ENCODE measurements at regions not wholly inside any gene's neighbourhood (a gene's known extent, or its start where the extent isn't known, plus 50 kb on each side); places are given as distances from the start of the nearest gene placed in this dataset.
"Not testable (repeated sequence)": the region's sequence is repeated elsewhere in the genome, so short reads cannot be mapped to it uniquely, and the experiment has no call there.

GRCh38 chr2:236632295-236633218 is 62.9 kb downstream of the ACKR3 start:
- DNase-seq: no peak

- DNase-seq: no peak
These were observed 63.6 kb downstream of the ACKR3 start for GRCh38 chr2:236633219-236633570.

- no peak for DNase-seq
These were observed 64.3 kb downstream of the ACKR3 start for GRCh38 chr2:236633775-236634560.

- no peak for DNase-seq
These were observed 66.6 kb downstream of the ACKR3 start for GRCh38 chr2:236636261-236636660.

GRCh38 chr2:236636714-236637470 is 67.3 kb downstream of the ACKR3 start:
- DNase-seq: no peak

GRCh38 chr2:236637686-236638569 is 68.3 kb downstream of the ACKR3 start:
- DNase-seq: peak; percentile 68

GRCh38 chr2:236638707-236639106 is 69.1 kb downstream of the ACKR3 start:
- DNase-seq: no peak

- DNase-seq: no peak
These were observed 70.0 kb downstream of the ACKR3 start for GRCh38 chr2:236639461-236640235.

- DNase-seq: no peak
These were observed 71.6 kb downstream of the ACKR3 start for GRCh38 chr2:236641051-236641726.

- DNase-seq: no peak
These were observed 72.5 kb downstream of the ACKR3 start for GRCh38 chr2:236642125-236642524.

GRCh38 chr2:236642584-236643291 is 73.1 kb downstream of the ACKR3 start:
- peak; percentile 100 for DNase-seq

GRCh38 chr2:236643480-236643879 is 73.9 kb downstream of the ACKR3 start:
- no peak for DNase-seq

GRCh38 chr2:236644067-236644466 is 74.4 kb downstream of the ACKR3 start:
- no peak for DNase-seq

GRCh38 chr2:236644502-236644911 is 74.9 kb downstream of the ACKR3 start:
- DNase-seq: no peak

GRCh38 chr2:236645141-236645540 is 75.5 kb downstream of the ACKR3 start:
- not testable (repeated sequence) for DNase-seq

- no peak for DNase-seq
These were observed 76.8 kb downstream of the ACKR3 start for GRCh38 chr2:236646441-236646840.

- DNase-seq: no peak
These were observed 77.2 kb downstream of the ACKR3 start for GRCh38 chr2:236646871-236647270.

- DNase-seq: no peak
These were observed 78.0 kb downstream of the ACKR3 start for GRCh38 chr2:236647621-236648020.

- no peak for DNase-seq
These were observed 84.2 kb downstream of the ACKR3 start for GRCh38 chr2:236653863-236654262.

GRCh38 chr2:236654496-236654895 is 84.9 kb downstream of the ACKR3 start:
- no peak for DNase-seq
